ENCODE measurements at regions not wholly inside any gene's neighbourhood (a gene's known extent, or its start where the extent isn't known, plus 50 kb on each side); places are given as distances from the start of the nearest gene placed in this dataset.
"Not testable (repeated sequence)": the region's sequence is repeated elsewhere in the genome, so short reads cannot be mapped to it uniquely, and the experiment has no call there.

DNA sequence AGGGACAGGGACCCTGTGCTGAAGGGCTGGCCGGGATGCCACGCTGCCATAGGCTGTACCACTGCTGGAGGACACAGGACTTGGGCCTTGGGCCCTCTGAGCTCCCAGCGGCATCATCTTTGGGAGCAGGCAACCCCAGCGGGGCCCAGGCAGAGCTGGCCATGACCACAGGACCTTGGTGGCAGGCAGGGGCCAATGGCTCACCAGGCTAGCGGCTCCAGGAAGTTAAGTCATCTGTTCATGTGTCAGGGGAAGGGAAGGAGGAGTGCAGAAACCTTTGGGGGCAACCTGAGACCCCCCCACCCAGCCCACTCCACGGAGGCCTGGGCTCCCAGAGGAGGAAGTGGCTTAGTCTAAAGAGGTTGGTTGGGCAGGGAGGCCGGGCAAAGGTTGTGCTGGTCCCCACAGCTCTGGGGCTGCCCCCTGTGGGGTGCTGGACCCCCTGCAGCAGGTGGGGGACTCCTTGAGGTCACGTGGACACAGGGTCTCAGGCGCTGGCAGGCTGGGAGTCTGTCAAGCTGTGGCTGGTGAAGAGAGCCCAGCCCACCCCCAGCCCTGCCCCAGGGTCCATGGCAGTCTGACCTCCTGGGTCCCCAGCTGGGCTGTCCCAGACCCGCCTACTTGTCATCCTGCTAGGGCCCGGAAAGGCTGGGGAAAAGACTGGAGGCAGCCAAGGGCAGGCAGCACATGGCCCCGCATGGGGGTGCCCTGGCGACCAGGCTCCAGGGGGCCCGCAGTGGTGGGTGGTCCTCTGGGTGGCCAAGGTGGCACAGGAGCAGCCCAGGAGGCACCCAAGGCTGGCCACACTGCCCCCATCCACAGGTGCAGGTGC, 184.3 kb downstream of the IGLL1 start:
- H3K4me3 ChIP-seq = no peak overlapping the region
- TF ChIP-seq, protein P1, sequence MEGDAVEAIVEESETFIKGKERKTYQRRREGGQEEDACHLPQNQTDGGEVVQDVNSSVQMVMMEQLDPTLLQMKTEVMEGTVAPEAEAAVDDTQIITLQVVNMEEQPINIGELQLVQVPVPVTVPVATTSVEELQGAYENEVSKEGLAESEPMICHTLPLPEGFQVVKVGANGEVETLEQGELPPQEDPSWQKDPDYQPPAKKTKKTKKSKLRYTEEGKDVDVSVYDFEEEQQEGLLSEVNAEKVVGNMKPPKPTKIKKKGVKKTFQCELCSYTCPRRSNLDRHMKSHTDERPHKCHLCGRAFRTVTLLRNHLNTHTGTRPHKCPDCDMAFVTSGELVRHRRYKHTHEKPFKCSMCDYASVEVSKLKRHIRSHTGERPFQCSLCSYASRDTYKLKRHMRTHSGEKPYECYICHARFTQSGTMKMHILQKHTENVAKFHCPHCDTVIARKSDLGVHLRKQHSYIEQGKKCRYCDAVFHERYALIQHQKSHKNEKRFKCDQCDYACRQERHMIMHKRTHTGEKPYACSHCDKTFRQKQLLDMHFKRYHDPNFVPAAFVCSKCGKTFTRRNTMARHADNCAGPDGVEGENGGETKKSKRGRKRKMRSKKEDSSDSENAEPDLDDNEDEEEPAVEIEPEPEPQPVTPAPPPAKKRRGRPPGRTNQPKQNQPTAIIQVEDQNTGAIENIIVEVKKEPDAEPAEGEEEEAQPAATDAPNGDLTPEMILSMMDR (IDR thresholded peaks at IDR 0.05) = no peak
- no peak for TF ChIP-seq POLR2A (IDR thresholded peaks at IDR 0.05)
- 81 to 83% methylated on average over 7 to 12 of the region's 14 CpGs for WGBS, 2 donors
- no peaks in the 10 kb centered on the region for H3K9me3 ChIP-seq
- no peak for DNase-seq
- no peaks in the 10 kb centered on the region for H3K4me1 ChIP-seq
- intact Hi-C loops (cut with DNase I) = no loop called here
- H3K27ac ChIP-seq = no peak overlapping the region
- no peaks in the 10 kb centered on the region for H3K36me3 ChIP-seq (replicated peaks in 1 of 2; ENCODE audit: insufficient read depth in 1 of 2, low read depth in 2 of 2)
- H3K27me3 ChIP-seq = no peaks in the 10 kb centered on the region
- no peak for ATAC-seq

DNA sequence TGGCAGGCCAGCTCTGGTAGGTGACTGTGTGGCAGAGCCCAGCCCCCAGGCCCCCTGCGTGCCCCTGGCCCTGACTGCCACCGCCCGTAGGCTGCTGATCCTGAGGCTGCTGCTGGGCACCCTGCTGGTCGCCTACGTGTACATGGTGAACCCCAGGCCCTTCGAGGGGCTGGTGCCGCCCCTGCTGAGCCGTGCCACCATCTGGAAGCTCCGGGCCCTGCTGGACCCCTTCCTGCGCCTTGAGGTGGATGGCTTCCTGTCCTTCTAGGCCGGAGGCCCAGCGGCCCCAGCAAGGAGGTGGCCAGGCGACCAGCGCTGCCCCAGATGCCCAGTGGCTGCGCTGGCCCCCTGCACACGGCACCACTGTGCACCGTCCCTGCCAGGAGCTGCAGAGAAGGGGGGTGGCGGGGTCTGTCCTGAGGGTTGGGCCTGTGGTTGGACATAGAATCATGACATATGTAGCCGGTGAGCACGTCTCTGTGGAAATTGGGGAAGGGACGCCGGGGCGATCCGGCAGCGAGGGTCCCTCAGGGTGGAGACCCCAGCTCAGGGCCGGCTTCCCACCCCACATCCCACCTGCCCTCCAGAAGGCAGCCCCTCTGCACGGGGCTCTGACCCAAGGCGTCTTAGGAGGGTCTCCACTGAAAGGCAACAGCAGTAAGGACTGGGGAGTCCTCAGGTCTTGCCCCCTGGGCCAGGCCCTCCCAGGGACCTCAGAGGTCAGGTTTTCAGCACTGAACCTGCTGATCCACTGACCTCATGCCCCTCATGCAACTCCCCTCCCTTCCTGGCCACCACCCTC, 185.4 kb downstream of the IGLL1 start:
- intact Hi-C loops (cut with DNase I) = no loop called here
- H3K4me3 ChIP-seq = no peak overlapping the region
- ATAC-seq = no peak
- TF ChIP-seq, protein P1 (IDR thresholded peaks at IDR 0.05) = no peak
- TF ChIP-seq POLR2A (IDR thresholded peaks at IDR 0.05) = no peak
- 85 to 92% methylated on average over 19 to 28 of the region's 28 CpGs for WGBS, 2 donors
- H3K36me3 ChIP-seq (replicated peaks in 1 of 2; ENCODE audit: insufficient read depth in 1 of 2, low read depth in 2 of 2) = no peaks in the 10 kb centered on the region
- DNase-seq = no peak
- no peaks in the 10 kb centered on the region for H3K4me1 ChIP-seq
- H3K27ac ChIP-seq = no peak overlapping the region
- no peaks in the 10 kb centered on the region for H3K9me3 ChIP-seq
- H3K27me3 ChIP-seq = no peaks in the 10 kb centered on the region

DNA sequence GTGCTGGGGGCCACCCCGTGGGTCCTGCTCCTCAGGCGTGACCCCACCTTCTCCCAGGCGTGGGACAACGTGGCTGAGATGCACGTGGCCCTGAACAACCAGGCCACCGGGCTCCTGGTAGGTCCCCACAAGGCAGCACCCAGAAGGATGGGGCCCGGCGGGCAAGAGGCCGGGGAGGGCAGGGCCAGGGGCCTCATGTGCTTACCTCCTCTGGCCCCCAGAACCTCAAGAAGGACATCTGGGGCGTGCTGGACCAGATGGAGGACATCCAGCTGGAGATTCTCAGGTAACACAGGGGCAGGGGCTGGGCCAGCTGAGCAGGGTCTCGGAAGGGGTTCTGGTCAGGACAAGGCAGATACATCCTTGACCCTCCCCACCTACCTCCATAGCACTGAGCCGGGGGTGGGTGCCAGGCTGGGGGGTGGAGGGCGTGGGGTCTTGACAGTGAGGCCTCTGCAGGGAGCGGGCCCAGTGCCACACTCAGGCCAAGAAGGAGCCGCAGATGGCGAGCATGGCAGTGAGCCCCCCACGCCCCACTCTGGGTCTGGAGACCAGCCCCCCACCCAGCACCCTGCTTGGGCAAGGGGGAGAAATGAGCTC, 186.3 kb downstream of the IGLL1 start:
- Histone ChIP-seq H3K4me3 (no peak overlapping the region), H3K27ac (no peak overlapping the region), H3K27me3 (no peaks in the 10 kb centered on the region), H3K9me3 (no peaks in the 10 kb centered on the region), H3K4me1 (no peaks in the 10 kb centered on the region), H3K36me3 (replicated peaks in 1 of 2; ENCODE audit: insufficient read depth in 1 of 2, low read depth in 2 of 2) (no peaks in the 10 kb centered on the region)
- no peak for TF ChIP-seq POLR2A (IDR thresholded peaks at IDR 0.05)
- TF ChIP-seq, protein P1 (IDR thresholded peaks at IDR 0.05) = no peak
- no peak for DNase-seq
- no peak for ATAC-seq
- 60 to 82% methylated on average over 1 to 16 of the region's 17 CpGs for WGBS, 2 donors
- intact Hi-C loops (cut with DNase I) = no loop called here

DNA sequence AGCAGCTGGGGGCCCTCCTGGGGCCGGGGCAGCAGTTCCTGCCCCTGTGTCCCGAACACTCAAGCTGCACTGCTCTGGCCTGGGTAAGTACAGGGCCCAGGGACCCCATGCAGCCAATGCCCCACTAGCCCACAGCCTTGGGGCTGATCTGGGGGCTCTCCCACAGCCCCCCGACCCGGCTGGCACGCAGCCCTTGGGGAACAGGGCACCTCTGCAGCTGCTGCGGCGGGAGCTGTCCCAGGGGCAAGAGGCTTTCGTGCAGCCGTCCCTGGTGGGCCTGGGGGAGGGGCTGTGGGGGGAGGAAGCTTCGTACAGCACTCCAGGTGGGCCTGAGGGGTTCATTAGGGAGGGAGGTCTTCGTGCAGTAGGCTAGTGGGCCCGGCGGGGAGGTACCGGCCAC, 186.9 kb downstream of the IGLL1 start:
- H3K9me3 ChIP-seq; DNase-seq; H3K27ac ChIP-seq; ATAC-seq; H3K4me1 ChIP-seq; H3K27me3 ChIP-seq; intact Hi-C loops (cut with DNase I); H3K36me3 ChIP-seq (replicated peaks in 1 of 2; ENCODE audit: insufficient read depth in 1 of 2, low read depth in 2 of 2); H3K4me3 ChIP-seq: not testable (repeated sequence)
- 44% methylated on average over 12 of the region's 14 CpGs; no CpG with 5 or more reads in 1 of the 2 donors for WGBS, 2 donors

DNA sequence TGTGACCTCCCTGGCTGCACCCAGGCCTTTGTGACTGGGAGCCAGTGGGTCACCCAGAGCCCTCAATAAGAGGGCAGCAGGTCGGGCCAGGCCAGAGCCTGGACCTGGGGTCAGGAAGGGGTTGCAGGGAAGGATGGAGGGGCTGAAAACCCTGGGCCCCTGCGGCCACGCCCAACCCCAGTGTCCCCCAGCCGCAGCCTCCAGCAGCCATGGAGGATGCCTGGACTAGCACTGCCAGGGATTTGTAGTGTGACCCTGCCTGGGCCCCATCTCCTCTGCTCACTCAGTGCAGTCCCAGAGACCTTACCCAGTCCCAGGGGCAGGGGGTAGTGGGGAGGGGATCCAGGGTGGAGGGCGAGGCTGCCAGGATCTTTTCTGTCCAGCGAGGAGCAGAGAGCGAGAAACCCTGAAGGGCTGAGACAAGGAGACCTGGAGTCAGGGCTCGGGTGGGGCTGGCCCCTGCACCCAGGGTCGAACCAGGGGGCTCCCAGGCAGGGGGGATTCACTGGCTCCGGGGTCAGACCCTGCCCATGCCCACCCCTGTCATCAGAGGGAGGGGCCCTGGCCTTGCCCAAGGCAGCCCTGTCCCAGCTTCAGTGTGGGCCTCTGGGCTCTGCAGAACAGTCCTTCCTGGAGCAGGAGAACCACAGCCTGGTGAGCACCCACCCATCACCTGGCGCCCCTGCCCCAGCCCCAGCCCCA, 187.5 kb downstream of the IGLL1 start:
- Histone ChIP-seq H3K9me3 (no peaks in the 10 kb centered on the region), H3K4me1 (no peaks in the 10 kb centered on the region), H3K36me3 (replicated peaks in 1 of 2; ENCODE audit: insufficient read depth in 1 of 2, low read depth in 2 of 2) (no peaks in the 10 kb centered on the region), H3K27me3 (no peaks in the 10 kb centered on the region), H3K27ac (no peak overlapping the region), H3K4me3 (no peak overlapping the region)
- intact Hi-C loops (cut with DNase I) = no loop called here
- DNase-seq = no peak
- TF ChIP-seq, protein P1 (IDR thresholded peaks at IDR 0.05) = no peak
- TF ChIP-seq POLR2A (IDR thresholded peaks at IDR 0.05) = no peak
- ATAC-seq = no peak
- WGBS, 2 donors = 63 to 80% methylated on average over 5 to 10 of the region's 11 CpGs

Data from body of pancreas (tissue), 4 donors.